ENCODE measurements at regions not wholly inside any gene's neighbourhood (a gene's known extent, or its start where the extent isn't known, plus 50 kb on each side); places are given as distances from the start of the nearest gene placed in this dataset.
"Not testable (repeated sequence)": the region's sequence is repeated elsewhere in the genome, so short reads cannot be mapped to it uniquely, and the experiment has no call there.

GRCh38 chr14:39568809-39569538, 136.7 kb upstream of the FBXO33 start:
- DNase-seq (ENCODE audit: extremely low read depth, low read depth, low spot score) = no peak

GRCh38 chr14:39566795-39567194, 134.6 kb upstream of the FBXO33 start:
- no peak for DNase-seq (ENCODE audit: extremely low read depth, low read depth, low spot score)

- DNase-seq (ENCODE audit: extremely low read depth, low read depth, low spot score) = no peak
Observed at GRCh38 chr14:39563361-39563760, 131.1 kb upstream of the FBXO33 start.

- no peak for DNase-seq (ENCODE audit: extremely low read depth, low read depth, low spot score)
Observed at GRCh38 chr14:39562175-39562574, 129.9 kb upstream of the FBXO33 start.

- no peak for DNase-seq (ENCODE audit: extremely low read depth, low read depth, low spot score)
Observed at GRCh38 chr14:39558525-39558924, 126.3 kb upstream of the FBXO33 start.

GRCh38 chr14:39555749-39556148, 123.5 kb upstream of the FBXO33 start:
- no peak for DNase-seq (ENCODE audit: extremely low read depth, low read depth, low spot score)

GRCh38 chr14:39554576-39554975, 122.3 kb upstream of the FBXO33 start:
- DNase-seq (ENCODE audit: extremely low read depth, low read depth, low spot score) = no peak

GRCh38 chr14:39548358-39548757, 116.1 kb upstream of the FBXO33 start:
- no peak for DNase-seq (ENCODE audit: extremely low read depth, low read depth, low spot score)

GRCh38 chr14:39547845-39548244, 115.6 kb upstream of the FBXO33 start:
- no peak for DNase-seq (ENCODE audit: extremely low read depth, low read depth, low spot score)

GRCh38 chr14:39505812-39506211, 73.6 kb upstream of the FBXO33 start:
- DNase-seq (ENCODE audit: extremely low read depth, low read depth, low spot score) = no peak

- DNase-seq (ENCODE audit: extremely low read depth, low read depth, low spot score) = no peak
Observed at GRCh38 chr14:39500253-39500652, 68.0 kb upstream of the FBXO33 start.

- no peak for DNase-seq (ENCODE audit: extremely low read depth, low read depth, low spot score)
Observed at GRCh38 chr14:39499514-39499913, 67.3 kb upstream of the FBXO33 start.

- not testable (repeated sequence) for DNase-seq (ENCODE audit: extremely low read depth, low read depth, low spot score)
Observed at GRCh38 chr14:39497677-39498076, 65.4 kb upstream of the FBXO33 start.

- DNase-seq (ENCODE audit: extremely low read depth, low read depth, low spot score) = no peak
Observed at GRCh38 chr14:39492267-39492666, 60.0 kb upstream of the FBXO33 start.

GRCh38 chr14:39491134-39491571, 58.9 kb upstream of the FBXO33 start:
- DNase-seq (ENCODE audit: extremely low read depth, low read depth, low spot score) = peak; percentile 16

- no peak for DNase-seq (ENCODE audit: extremely low read depth, low read depth, low spot score)
Observed at GRCh38 chr14:39488600-39488999, 56.4 kb upstream of the FBXO33 start.

- no peak for DNase-seq (ENCODE audit: extremely low read depth, low read depth, low spot score)
Observed at GRCh38 chr14:39483682-39484081, 51.4 kb upstream of the FBXO33 start.
